OCI-LY7 (cell line): ENCODE measurements at regions not wholly inside any gene's neighbourhood (a gene's known extent, or its start where the extent isn't known, plus 50 kb on each side); places are given as distances from the start of the nearest gene placed in this dataset.

ENCODE experiments used
- EZH2phosphoT487 ChIP-seq: fragments of 200-600 bp; sonication (generic); IDR thresholded peaks from 2 replicates; pipeline ENCODE4 v1.6.1; 2018; ENCODE audit warnings: low read depth, borderline replicate concordance, mild to moderate bottlenecking, mixed run types, antibody characterized with exemption, low read length, moderate library complexity, mixed read lengths
- TF ChIP-seq, protein P1 (sequence below): fragments of 200-600 bp; sonication (generic); conservative IDR thresholded peaks from 2 replicates; pipeline ENCODE4 v1.5.1; 2014; ENCODE audit warnings: mild to moderate bottlenecking, antibody characterized with exemption, low read length, moderate library complexity, mixed read lengths

DNA sequence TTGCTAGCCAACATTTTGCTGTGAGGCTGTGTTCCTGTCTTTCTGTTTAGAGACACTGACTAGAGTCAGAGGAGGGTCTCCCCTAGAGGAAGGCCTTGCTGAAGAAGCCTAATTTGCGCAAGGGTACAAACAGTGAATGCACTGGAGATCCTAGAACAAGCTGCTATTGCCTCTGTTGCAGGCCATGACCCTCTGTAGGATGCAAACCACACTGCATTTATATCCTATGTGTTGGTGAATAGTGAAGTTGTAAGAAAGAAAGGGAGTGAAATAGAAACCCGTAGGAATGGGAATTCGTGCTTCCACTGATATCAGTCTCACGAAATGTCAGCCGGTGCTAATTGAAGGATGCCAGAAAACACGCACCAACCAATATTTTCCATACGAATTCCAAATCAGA, 88.2 kb downstream of the GJA1 start:
- TF ChIP-seq, protein P1, sequence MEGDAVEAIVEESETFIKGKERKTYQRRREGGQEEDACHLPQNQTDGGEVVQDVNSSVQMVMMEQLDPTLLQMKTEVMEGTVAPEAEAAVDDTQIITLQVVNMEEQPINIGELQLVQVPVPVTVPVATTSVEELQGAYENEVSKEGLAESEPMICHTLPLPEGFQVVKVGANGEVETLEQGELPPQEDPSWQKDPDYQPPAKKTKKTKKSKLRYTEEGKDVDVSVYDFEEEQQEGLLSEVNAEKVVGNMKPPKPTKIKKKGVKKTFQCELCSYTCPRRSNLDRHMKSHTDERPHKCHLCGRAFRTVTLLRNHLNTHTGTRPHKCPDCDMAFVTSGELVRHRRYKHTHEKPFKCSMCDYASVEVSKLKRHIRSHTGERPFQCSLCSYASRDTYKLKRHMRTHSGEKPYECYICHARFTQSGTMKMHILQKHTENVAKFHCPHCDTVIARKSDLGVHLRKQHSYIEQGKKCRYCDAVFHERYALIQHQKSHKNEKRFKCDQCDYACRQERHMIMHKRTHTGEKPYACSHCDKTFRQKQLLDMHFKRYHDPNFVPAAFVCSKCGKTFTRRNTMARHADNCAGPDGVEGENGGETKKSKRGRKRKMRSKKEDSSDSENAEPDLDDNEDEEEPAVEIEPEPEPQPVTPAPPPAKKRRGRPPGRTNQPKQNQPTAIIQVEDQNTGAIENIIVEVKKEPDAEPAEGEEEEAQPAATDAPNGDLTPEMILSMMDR: no peak
- no peak for TF ChIP-seq EZH2phosphoT487
